HEK293 (cell line): ENCODE measurements at regions not wholly inside any gene's neighbourhood (a gene's known extent, or its start where the extent isn't known, plus 50 kb on each side); places are given as distances from the start of the nearest gene placed in this dataset.

ENCODE experiments used
- CTCF ChIA-PET: fragments of 350-600 bp; formaldehyde crosslinking; extraction: SDS; loops from one replicate; lab custom pipeline; 2021; ENCODE audit warnings: antibody characterized with exemption; lab: Yijun Ruan, JAX
- POLR2A ChIA-PET: fragments of 300-600 bp; formaldehyde crosslinking; extraction: SDS; loops from one replicate; lab custom pipeline; 2020; ENCODE audit warnings: antibody characterized with exemption, inconsistent platforms; lab: Yijun Ruan, JAX
- H3K27ac ChIP-seq: fragments of 200-500 bp; sonication (Bioruptor generic); 2 replicates; pipeline ENCODE4 v1.5.1; 2014; ENCODE audit warnings: low read depth, low read length, control low read depth, inconsistent platforms; ENCODE audit errors: extremely low read depth
- H3K36me3 ChIP-seq, 2 experiments: fragments of 200-500 bp in 1 of 2; sonication (Bioruptor generic) in 1 of 2; 1 replicate in 1 of 2; 2 replicates in 1 of 2; pipeline ENCODE4 v1.5.1; 2014 to 2017; ENCODE audit warnings: inconsistent platforms in 2 of 2, low read length in 2 of 2; ENCODE audit not compliant: control insufficient read depth in 2 of 2, insufficient read depth in 1 of 2
- H3K4me1 ChIP-seq: fragments of 200-500 bp; sonication (Bioruptor generic); 2 replicates; pipeline ENCODE4 v1.5.1; 2014; ENCODE audit warnings: mild to moderate bottlenecking, low read length, inconsistent platforms; ENCODE audit not compliant: control insufficient read depth, insufficient read depth
- H3K4me3 ChIP-seq: 2 replicates; pipeline ENCODE4 v1.5.1; 2011; ENCODE audit warnings: low read depth, mild to moderate bottlenecking, control low read depth, low read length, moderate library complexity
- H3K9me3 ChIP-seq: fragments of 200-500 bp; sonication (Bioruptor generic); 2 replicates; pipeline ENCODE4 v1.5.1; 2014; ENCODE audit warnings: low read depth, low read length, inconsistent platforms; ENCODE audit not compliant: control insufficient read depth, insufficient read depth
- BCL11A ChIP-seq: fragments of 450-650 bp; formaldehyde crosslinking; IDR thresholded peaks from 2 replicates; pipeline ENCODE4 v1.5.1; 2016; ENCODE audit warnings: low read depth, missing biosample characterization, missing genetic modification characterization
- EGR2 ChIP-seq: fragments of 450-650 bp; formaldehyde crosslinking; IDR thresholded peaks from 2 replicates; pipeline ENCODE4 v1.5.1; 2016; ENCODE audit warnings: low read depth, missing biosample characterization, missing genetic modification characterization
- KLF16 ChIP-seq: fragments of 450-650 bp; formaldehyde crosslinking; IDR thresholded peaks from 2 replicates; pipeline ENCODE4 v1.5.1; 2017; ENCODE audit warnings: missing biosample characterization, missing genetic modification characterization
- MEIS1 ChIP-seq: sonication (generic); formaldehyde crosslinking; IDR thresholded peaks from 2 replicates; pipeline ENCODE4 v1.8.1; 2022; ENCODE audit warnings: missing genetic modification reagents, mild to moderate bottlenecking, borderline replicate concordance
- PATZ1 ChIP-seq: fragments of 450-650 bp; formaldehyde crosslinking; IDR thresholded peaks from 2 replicates; pipeline ENCODE4 v1.5.1; 2016; ENCODE audit warnings: missing biosample characterization, missing genetic modification characterization
- REPIN1 ChIP-seq: fragments of 450-650 bp; formaldehyde crosslinking; IDR thresholded peaks from 2 replicates; pipeline ENCODE4 v1.5.1; 2017; ENCODE audit warnings: missing biosample characterization, missing genetic modification characterization, low read depth
- SETDB1 ChIP-seq: IDR thresholded peaks from one replicate; pipeline ENCODE4 v1.6.1; 2017; ENCODE audit warnings: mild to moderate bottlenecking, low read length, moderate library complexity, mixed read lengths; ENCODE audit not compliant: insufficient read length
- SP7 ChIP-seq: fragments of 450-650 bp; formaldehyde crosslinking; IDR thresholded peaks from 2 replicates; pipeline ENCODE4 v1.5.1; 2016; ENCODE audit warnings: missing biosample characterization, missing genetic modification characterization
- ZBTB20 ChIP-seq: fragments of 450-650 bp; formaldehyde crosslinking; IDR thresholded peaks from 2 replicates; pipeline ENCODE4 v1.5.1; 2016; ENCODE audit warnings: missing biosample characterization, missing genetic modification characterization
- ZIC2 ChIP-seq: fragments of 450-650 bp; formaldehyde crosslinking; IDR thresholded peaks from 2 replicates; pipeline ENCODE4 v1.5.1; 2016; ENCODE audit warnings: missing biosample characterization, missing genetic modification characterization
- ZNF114 ChIP-seq: fragments of 450-650 bp; formaldehyde crosslinking; IDR thresholded peaks from 2 replicates; pipeline ENCODE4 v1.5.0; 2017; ENCODE audit warnings: missing biosample characterization, missing genetic modification characterization
- ZNF211 ChIP-seq: fragments of 450-650 bp; formaldehyde crosslinking; IDR thresholded peaks from 2 replicates; pipeline ENCODE4 v1.5.1; 2016; ENCODE audit warnings: low read depth, missing biosample characterization, missing genetic modification characterization
- ZNF248 ChIP-seq: fragments of 450-650 bp; formaldehyde crosslinking; IDR thresholded peaks from 2 replicates; pipeline ENCODE4 v1.5.1; 2017; ENCODE audit warnings: missing biosample characterization, missing genetic modification characterization
- ZNF335 ChIP-seq: fragments of 450-650 bp; formaldehyde crosslinking; conservative IDR thresholded peaks from 2 replicates; pipeline ENCODE4 v1.5.1; 2016; ENCODE audit warnings: missing biosample characterization, missing genetic modification characterization
- ZNF362 ChIP-seq: fragments of 450-650 bp; formaldehyde crosslinking; IDR thresholded peaks from 2 replicates; pipeline ENCODE4 v1.5.1; 2016; ENCODE audit warnings: missing biosample characterization, missing genetic modification characterization
- ZNF398 ChIP-seq: fragments of 450-650 bp; formaldehyde crosslinking; IDR thresholded peaks from 2 replicates; pipeline ENCODE4 v1.5.1; 2017; ENCODE audit warnings: missing biosample characterization, missing genetic modification characterization
- ZNF521 ChIP-seq: fragments of 450-650 bp; formaldehyde crosslinking; IDR thresholded peaks from 2 replicates; pipeline ENCODE4 v1.5.1; 2017; ENCODE audit warnings: missing biosample characterization, mild to moderate bottlenecking, missing genetic modification characterization
- ZNF600 ChIP-seq: fragments of 450-650 bp; formaldehyde crosslinking; IDR thresholded peaks from 2 replicates; pipeline ENCODE4 v1.5.1; 2016; ENCODE audit warnings: missing biosample characterization, missing genetic modification characterization
- ZNF610 ChIP-seq: fragments of 450-650 bp; formaldehyde crosslinking; IDR thresholded peaks from 2 replicates; pipeline ENCODE4 v1.5.1; 2016; ENCODE audit warnings: missing biosample characterization, missing genetic modification characterization, borderline replicate concordance
- ZNF621 ChIP-seq: fragments of 450-650 bp; formaldehyde crosslinking; IDR thresholded peaks from 2 replicates; pipeline ENCODE4 v1.5.1; 2017; ENCODE audit warnings: missing biosample characterization, missing genetic modification characterization
- ZNF629 ChIP-seq: fragments of 450-650 bp; formaldehyde crosslinking; IDR thresholded peaks from 2 replicates; pipeline ENCODE4 v1.5.1; 2017; ENCODE audit warnings: missing biosample characterization, missing genetic modification characterization
- ZNF660 ChIP-seq: fragments of 450-650 bp; IDR thresholded peaks from 2 replicates; pipeline ENCODE4 v1.5.1; 2018; ENCODE audit warnings: missing biosample characterization, mild to moderate bottlenecking, missing genetic modification characterization
- ZNF837 ChIP-seq: fragments of 450-650 bp; formaldehyde crosslinking; IDR thresholded peaks from 2 replicates; pipeline ENCODE4 v1.5.1; 2016; ENCODE audit warnings: missing biosample characterization, missing genetic modification characterization
- ZXDB ChIP-seq: fragments of 450-650 bp; formaldehyde crosslinking; IDR thresholded peaks from 2 replicates; pipeline ENCODE4 v1.5.1; 2016; ENCODE audit warnings: missing biosample characterization, missing genetic modification characterization

- TF ChIP-seq ZXDB (tag by site-specific recombination) (no peak), ZNF521 (no peak)
Observed at GRCh38 chr15:52857471-52857870, 67.3 kb upstream of the ONECUT1 start (continued).

GRCh38 chr15:52856286-52856685 lies 66.2 kb upstream of the ONECUT1 start:
- CTCF ChIA-PET, result no interaction called here

GRCh38 chr15:52855157-52855556 lies 65.0 kb upstream of the ONECUT1 start:
- Histone ChIP-seq H3K4me3 (no peak overlapping the region), H3K27ac (no peak overlapping the region), H3K36me3 (no peaks in the 10 kb centered on the region), H3K4me1 (no peaks in the 10 kb centered on the region), H3K9me3 (no peaks in the 10 kb centered on the region)
- POLR2A ChIA-PET, result no interaction called here
- no peak for TF ChIP-seq SETDB1
- no peak for TF ChIP-seq ZNF362
- CTCF ChIA-PET, result no interaction called here

More at GRCh38 chr15:52856286-52856685, 66.2 kb upstream of the ONECUT1 start:
- no peaks in the 10 kb centered on the region for H3K36me3 ChIP-seq
- no peak overlapping the region for H3K4me3 ChIP-seq
- H3K9me3 ChIP-seq, result no peaks in the 10 kb centered on the region
- TF ChIP-seq ZNF660, result no peak
- TF ChIP-seq ZNF600 (tag by site-specific recombination), result no peak
- no peak for TF ChIP-seq REPIN1 (tag by site-specific recombination)
- no peak for TF ChIP-seq ZNF114 (tag by site-specific recombination)
- no peak for TF ChIP-seq ZNF629 (tag by site-specific recombination)
- no peak for TF ChIP-seq ZNF398 (tag by site-specific recombination)
- no peak for TF ChIP-seq ZBTB20 (tag by site-specific recombination)
- no peak for TF ChIP-seq ZIC2
- TF ChIP-seq ZNF837, result no peak
- no peak for TF ChIP-seq BCL11A (tag by site-specific recombination)
- TF ChIP-seq ZNF211 (tag by site-specific recombination), result no peak
- no peak for TF ChIP-seq EGR2 (tag by site-specific recombination)
- no peak for TF ChIP-seq MEIS1 (CRISPR knock-in tag)
- no peak overlapping the region for H3K27ac ChIP-seq
- no peaks in the 10 kb centered on the region for H3K4me1 ChIP-seq
- POLR2A ChIA-PET, result no interaction called here

GRCh38 chr15:52844823-52845222 lies 54.7 kb upstream of the ONECUT1 start:
- TF ChIP-seq ZNF335 (tag by site-specific recombination) (no peak), ZNF248 (tag by site-specific recombination) (no peak), KLF16 (tag by site-specific recombination) (no peak), ZNF660 (no peak), SP7 (tag by site-specific recombination) (no peak), ZNF610 (tag by site-specific recombination) (no peak), ZNF621 (no peak), PATZ1 (tag by site-specific recombination) (no peak)
- Histone ChIP-seq H3K4me1 (no peaks in the 10 kb centered on the region), H3K27ac (no peak overlapping the region), H3K4me3 (no peak overlapping the region), H3K9me3 (no peaks in the 10 kb centered on the region), H3K36me3 (no peaks in the 10 kb centered on the region)
- POLR2A ChIA-PET, result no interaction called here
- CTCF ChIA-PET, result no interaction called here
